ENCODE measurements at regions not wholly inside any gene's neighbourhood (a gene's known extent, or its start where the extent isn't known, plus 50 kb on each side); places are given as distances from the start of the nearest gene placed in this dataset.
"Not testable (repeated sequence)": the region's sequence is repeated elsewhere in the genome, so short reads cannot be mapped to it uniquely, and the experiment has no call there.

GRCh38 chr1:101121975-101122374, 96.4 kb upstream of the DPH5 start:
- no peak for DNase-seq

- DNase-seq, result no peak
These were observed 95.9 kb upstream of the DPH5 start for GRCh38 chr1:101121504-101121903.

- no peak for DNase-seq
These were observed 95.3 kb upstream of the DPH5 start for GRCh38 chr1:101120868-101121267.

- no peak for DNase-seq
These were observed 93.7 kb upstream of the DPH5 start for GRCh38 chr1:101119289-101119688.

GRCh38 chr1:101116006-101116405, 90.4 kb upstream of the DPH5 start:
- DNase-seq, result no peak

- no peak for DNase-seq
These were observed 89.5 kb upstream of the DPH5 start for GRCh38 chr1:101115112-101115511.

- not testable (repeated sequence) for DNase-seq
These were observed 88.5 kb upstream of the DPH5 start for GRCh38 chr1:101114128-101114527.

GRCh38 chr1:101112051-101112780, 86.6 kb upstream of the DPH5 start:
- peak; percentile 58 for DNase-seq

GRCh38 chr1:101111461-101111860, 85.9 kb upstream of the DPH5 start:
- DNase-seq, result no peak

- DNase-seq, result no peak
These were observed 84.2 kb upstream of the DPH5 start for GRCh38 chr1:101109791-101110190.

GRCh38 chr1:101108111-101108500, 82.5 kb upstream of the DPH5 start:
- no peak for DNase-seq

GRCh38 chr1:101107496-101108110, 82.0 kb upstream of the DPH5 start:
- DNase-seq, result no peak

- no peak for DNase-seq
These were observed 80.3 kb upstream of the DPH5 start for GRCh38 chr1:101105877-101106276.

- DNase-seq, result no peak
These were observed 77.0 kb upstream of the DPH5 start for GRCh38 chr1:101102426-101103156.

GRCh38 chr1:101101360-101101759, 75.8 kb upstream of the DPH5 start:
- DNase-seq, result no peak

GRCh38 chr1:101100674-101101073, 75.1 kb upstream of the DPH5 start:
- DNase-seq, result no peak

- DNase-seq, result no peak
These were observed 73.3 kb upstream of the DPH5 start for GRCh38 chr1:101098907-101099306.

- DNase-seq, result no peak
These were observed 72.7 kb upstream of the DPH5 start for GRCh38 chr1:101098327-101098726.

GRCh38 chr1:101089613-101090338, 64.2 kb upstream of the DPH5 start:
- no peak for DNase-seq

GRCh38 chr1:101088431-101088830, 62.8 kb upstream of the DPH5 start:
- DNase-seq, result no peak

- no peak for DNase-seq
These were observed 61.2 kb upstream of the DPH5 start for GRCh38 chr1:101086783-101087182.

GRCh38 chr1:101081496-101082488, 56.2 kb upstream of the DPH5 start:
- DNase-seq, result peak; percentile 47
